ENCODE measurements at regions not wholly inside any gene's neighbourhood (a gene's known extent, or its start where the extent isn't known, plus 50 kb on each side); places are given as distances from the start of the nearest gene placed in this dataset.

DNA sequence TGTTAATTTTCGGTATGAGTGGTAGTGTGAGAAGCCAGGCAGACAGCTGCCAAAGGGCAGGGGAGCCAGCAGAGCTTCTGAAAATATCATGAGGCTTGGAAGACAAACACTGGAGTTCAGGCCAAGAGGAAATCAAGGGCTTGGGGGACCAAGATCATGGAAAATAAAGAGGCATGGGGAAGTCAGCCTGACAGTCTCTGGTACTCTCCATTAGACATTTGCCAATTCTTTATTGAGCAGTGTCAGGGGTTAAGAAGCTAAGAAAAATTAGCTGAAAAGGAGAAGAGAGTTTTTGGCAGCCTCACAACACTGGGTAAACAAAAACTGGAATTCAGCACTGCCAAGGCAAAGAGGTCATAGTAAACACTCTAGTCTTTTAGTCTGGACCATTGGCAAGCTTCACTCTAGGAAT lies 612.7 kb downstream of the EPHA4 start:
- no peak for DNase-seq

DNA sequence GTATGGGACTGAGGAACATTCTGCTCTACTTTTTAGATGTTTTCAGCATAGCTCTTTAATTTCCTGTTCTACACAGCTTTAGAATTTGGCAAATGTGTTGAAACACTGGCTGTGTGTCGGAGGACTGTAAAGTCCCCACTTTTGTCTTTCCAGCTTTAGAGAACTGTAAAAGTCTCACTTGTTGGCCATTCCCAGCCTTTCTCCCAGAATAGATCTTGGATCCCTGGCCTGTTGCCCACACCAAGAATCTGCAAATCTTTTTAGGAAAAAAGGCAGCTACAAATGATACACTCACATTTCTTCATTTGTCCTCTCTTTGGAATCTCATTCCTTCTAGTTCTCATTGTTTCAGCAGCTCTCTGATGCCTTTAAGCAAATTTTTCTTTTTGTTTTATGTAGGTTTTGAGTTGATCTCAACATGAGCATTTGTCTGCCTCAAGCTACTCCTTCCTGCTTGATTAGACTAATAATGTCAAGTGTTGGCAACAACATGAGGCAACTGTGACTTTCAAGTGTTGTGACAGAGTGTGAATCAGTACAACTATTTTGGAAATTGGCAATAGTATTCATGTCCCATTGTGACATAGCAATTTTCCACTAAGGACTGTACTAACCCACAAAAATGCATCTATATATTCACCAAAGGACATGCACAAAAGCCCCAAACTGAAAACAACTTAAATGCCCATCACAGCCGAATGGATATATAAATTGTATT lies 610.8 kb downstream of the EPHA4 start:
- DNase-seq: no peak

DNA sequence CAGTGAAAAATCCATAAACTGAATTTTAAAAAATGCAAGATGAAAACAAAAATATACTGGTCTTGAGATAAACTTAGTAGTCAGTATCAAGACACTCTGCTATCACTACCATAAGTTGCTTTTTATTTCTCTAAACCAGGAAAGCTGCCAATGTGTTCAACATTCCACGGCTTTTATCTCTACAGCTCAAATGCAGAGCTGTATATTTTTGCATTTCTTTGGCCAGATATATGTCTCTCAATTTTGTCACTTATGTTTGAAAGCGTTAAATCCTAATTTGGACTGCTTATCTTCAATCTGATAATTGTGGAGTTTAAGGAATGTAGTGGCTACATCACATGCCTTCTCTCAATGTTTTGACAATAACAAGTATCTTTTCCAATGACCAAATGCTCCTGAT lies 609.5 kb downstream of the EPHA4 start:
- no peak for DNase-seq

DNA sequence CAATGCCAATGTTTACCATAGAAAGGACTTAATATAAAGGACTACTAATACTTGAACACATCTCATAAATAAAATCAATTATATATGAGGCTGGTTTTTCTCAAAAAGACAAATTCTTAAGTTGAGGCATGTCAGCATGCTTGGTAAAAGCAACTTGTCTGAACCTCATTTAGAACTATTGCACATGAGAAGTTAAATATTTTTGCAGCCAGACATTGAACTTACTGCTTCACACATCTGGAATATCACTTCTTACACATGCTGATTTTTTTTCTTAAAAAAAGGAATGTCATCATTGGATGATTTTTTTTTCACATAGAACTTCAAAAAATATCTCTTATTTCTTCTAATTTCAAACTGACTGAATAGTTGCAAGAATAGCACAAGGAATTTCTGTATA lies 609.0 kb downstream of the EPHA4 start:
- no peak for DNase-seq

DNA sequence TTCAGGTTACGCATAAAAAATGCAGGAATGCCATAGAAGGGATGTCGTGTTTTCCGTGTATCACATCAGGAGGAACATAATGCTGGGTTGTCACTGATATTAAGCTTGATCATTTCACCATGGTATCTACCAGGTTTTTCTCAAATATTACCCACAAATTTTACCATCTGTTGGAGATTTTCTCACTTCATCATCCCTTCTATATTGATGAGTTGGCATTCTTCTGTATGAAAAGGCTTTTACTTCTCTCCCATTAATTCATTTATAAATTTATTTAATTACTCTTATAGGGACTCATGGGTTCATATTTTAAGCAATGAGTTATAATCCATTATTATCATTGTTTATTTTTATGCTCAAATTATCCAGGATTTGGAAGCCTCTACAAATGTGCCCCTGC lies 608.2 kb downstream of the EPHA4 start:
- DNase-seq: no peak

DNA sequence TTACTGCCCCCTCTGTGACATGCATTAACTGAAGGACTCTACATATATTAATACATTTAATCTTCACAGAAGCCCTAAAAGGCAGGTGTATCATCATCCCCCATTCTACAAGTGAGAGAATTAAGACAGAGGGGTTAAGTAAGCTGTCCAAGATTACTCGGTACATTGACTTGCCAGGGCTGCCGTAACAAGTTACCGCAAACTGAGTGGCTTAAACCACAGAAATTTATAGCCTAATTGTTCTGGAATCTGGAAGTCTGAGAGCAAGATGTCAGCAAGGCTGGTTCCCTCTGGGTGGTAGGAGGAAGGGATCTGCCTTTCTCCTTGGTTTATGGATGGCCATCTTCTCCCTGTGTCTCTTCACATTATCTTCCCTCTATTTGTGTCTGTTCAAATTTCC lies 605.5 kb downstream of the EPHA4 start:
- DNase-seq: no peak

DNA sequence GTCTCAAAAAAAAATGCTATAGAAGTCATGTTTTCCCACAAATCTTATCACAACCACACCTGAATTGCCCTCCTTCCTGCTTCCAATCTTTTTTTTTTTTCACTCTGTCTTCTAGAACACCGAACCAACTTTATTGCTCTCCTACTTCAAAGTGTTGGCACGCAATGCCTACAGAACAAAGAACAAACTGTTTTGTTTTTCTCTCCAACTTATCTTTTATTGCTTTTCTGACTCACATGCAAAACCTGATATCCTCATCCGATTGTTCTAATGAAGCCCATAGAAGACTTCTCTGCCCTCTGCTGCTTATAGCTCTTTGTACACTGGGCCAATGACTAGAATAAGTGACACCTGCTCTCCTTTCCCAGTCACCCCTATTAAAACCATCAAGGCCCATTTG lies 602.8 kb downstream of the EPHA4 start:
- no peak for DNase-seq

DNA sequence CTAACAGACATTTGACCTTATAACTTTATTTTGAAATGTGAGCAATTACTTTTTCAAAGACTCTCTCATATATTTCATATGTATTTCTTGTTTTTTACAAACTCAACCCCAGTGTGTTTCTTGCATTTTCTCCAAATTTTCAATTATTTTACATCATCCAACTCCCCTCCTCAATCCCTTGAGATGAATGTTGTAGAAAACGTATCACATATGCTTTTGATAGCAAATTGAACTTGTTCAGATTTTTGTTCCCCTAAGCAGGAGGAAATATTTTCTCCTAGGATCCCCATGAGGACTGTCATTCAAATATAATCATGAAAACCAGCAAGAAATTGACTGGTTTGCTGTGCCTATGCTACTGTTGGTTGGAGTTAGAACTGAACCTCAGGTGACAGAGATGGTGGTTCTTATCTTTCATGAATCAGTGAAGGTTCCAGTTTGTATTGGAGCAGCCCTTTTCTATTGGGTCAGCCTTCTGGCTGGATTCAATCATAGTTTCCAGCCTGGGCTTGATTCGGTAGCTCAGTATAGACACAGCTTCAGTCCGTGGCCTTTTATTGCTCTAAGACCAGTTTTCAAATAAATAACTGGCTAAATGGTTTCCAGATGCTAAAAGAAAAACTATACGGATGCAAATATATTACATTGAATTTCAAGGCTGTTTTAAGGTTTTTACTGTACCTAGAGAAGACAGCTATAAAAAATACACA lies 591.0 kb downstream of the EPHA4 start:
- no peak for DNase-seq

DNA sequence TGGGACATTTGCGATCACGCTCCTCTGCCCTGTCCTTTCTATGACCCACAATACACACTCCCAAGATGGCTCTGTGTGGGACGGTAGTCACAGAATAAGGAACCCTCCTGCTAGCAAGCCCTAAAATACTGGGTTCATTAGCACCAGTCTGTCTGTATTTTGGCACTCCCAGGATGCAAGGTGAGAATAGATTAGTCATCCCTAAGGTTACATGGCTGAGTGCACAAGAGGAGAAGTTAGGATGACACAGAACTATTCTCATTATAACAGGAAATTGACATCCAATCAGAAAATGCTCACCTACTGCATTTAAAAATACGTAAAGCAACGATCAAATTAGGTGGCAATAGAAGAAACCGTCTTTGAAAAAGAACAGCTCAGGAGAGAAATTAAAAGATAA lies 590.2 kb downstream of the EPHA4 start:
- DNase-seq: no peak

DNA sequence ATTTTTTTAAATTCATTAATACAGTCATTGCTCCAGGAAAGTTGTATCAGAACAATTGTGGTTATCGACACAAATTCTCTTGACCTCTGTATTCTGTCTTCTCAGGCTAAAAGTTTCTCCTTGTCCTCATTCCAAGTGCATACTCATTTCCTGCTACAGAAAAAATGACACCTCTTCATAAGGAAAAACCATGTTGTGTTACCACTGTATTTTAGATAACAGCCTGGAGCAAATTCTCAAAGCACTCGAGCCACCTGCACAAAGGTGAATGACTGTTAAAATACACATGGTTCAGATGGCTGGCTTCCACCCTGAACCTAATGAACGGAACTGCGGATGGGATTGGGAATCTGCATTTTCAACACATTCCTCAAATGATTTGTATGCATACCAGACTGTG lies 586.5 kb downstream of the EPHA4 start:
- DNase-seq: no peak

DNA sequence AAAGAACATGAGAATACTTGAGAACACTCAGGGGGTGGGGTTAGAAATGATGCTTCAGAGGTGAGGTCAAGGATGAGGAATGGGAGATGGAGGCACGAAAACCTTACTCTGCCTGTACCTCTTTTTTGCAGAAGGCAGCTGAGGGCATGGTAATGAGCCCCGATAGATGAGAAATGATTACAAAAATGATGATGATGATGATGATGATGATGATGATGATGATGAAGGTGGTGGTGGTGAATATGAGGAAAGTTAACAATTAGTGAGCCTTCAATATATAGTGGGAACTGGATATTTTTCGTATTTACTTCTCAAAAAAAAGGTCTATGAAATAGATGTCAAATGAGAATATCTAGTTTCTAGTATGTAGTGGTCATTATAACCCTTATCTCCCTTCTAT lies 584.3 kb downstream of the EPHA4 start:
- DNase-seq: no peak

DNA sequence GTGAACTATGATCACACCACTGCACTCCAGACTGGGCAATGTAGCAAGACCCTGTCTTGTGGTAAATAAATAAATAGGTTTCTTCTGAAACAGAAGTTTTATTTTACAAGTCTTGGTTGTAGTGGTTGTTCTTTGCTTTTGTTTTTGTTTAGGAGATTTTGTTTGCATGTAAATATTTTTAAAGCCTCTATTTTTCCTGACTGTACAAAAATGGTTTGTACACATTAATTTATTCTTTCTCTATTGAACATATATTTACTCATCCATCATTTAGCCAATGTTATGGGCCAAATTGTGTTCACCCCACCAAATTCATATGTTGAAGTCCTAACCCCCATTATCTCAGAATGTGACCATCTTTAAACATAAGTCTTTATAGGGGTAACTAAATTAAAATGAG lies 580.1 kb downstream of the EPHA4 start:
- no peak for DNase-seq

DNA sequence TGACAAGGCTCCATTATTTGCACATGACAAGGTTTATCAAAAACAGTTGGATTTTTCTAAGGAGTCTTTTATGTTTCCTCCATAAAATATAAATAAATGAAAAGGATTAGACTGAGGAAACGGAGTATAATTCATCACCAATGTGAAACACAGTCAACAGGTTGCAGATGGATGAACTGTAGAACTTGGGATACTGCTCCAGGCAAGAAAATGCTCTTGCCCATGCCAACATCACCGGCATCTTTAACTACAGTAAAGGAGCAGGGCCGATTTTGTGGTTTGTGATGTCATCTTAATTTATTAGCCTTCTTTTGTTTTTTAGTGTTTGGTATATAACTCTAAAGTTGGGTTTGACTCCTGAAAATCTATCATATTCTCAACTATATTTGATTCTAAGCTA lies 577.3 kb downstream of the EPHA4 start:
- DNase-seq: no peak

DNA sequence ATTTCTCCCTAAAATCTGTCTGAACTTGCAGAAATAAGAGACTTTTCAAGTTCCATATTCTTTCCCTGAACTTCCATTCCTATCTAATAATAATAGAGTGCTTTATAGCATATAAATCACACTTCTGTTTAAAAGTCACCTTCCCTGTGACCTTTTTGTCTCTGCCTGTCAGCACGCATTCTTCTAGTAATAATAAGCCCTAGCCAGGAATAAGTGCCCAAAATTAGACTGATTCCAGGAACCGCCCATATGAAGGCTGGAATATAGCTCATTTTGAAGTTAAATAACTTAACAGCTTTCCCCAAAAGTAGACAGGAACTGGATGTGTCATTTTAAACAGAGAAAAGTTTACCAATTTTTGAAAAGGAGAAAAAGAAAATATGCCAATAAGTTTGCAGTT lies 576.5 kb downstream of the EPHA4 start:
- DNase-seq: no peak

DNA sequence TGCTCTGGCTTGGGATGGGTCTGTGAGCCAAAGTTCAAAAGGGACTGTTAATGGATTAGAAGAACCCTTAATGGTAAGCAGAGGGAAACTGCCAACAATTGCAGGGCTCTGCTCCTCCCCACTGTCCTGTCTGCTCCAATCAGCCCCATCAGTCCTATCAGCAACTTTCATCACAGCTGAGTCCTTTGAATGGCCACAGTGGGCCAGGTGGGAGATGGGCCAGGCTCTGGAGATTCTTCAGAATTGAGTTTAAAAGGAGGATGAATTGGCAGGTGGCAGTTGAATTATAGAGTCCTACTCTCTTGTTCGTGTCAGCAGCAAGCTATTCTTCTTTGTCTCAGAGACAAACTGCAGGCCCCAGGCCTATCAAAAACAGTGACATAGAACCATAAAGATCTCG lies 573.9 kb downstream of the EPHA4 start:
- no peak for DNase-seq

DNA sequence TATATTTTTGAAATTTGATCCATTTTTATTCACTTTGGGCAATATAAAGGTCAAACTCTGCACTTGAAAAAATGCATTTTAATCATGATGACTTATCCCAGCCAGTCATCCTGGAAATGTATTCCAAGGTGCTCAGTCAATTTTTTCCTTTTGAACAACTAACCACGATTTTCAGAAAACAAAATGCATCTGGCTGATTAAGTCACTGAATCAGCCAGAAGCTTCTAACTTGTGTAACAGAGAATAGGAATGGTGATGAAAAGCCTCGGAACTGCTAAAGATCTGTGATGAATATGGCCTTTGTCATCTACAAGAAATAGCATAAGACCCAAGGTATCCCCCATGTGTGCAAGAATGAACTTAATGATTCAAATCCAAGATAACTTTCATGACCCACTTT lies 572.7 kb downstream of the EPHA4 start:
- no peak for DNase-seq

DNA sequence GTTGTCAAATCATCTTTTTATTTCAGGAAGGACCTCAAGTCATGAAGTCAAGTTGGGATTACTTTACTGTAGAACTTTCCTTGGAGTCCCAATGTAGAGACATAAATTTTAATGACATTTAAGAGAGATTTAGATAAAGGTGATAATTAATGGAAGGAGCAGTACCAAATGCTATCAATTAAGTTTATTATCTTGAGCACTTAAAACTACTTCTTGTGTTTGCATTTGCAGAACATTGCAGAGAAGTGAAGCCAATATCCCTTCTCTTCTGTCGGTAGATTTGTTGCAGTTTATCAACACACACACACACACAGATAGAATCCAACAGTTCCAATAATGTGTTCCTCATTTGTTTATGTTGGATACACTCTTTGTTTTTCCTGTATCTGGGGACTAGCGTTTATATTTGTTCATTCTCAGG lies 570.7 kb downstream of the EPHA4 start:
- DNase-seq: no peak

DNA sequence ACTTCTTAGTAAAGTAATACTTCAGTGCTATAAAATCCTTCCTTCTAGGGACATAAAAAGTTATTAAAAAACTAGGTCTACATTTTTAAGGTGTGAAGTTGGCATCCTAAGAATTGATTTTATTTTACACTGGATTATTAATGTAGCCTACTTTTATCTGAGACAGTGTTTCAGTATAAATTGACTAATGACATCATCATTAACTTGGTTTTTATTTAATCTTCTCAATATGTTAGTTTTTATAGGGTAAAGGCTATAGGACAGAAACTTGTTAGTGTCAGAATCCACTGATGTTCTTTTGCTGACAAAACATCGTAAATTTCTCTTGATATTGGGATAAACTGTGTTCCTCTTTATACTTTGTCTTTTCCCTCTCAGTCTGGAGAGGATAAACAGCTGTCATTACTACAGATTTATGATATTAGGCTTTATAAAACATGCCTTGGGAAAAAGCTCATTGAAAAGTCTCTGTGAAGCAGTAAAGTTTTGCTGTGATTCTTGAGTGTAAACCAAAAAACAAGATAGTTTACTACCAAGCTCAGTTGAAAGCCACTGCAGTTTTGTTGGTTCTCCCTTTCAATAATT lies 569.9 kb downstream of the EPHA4 start:
- DNase-seq: no peak

DNA sequence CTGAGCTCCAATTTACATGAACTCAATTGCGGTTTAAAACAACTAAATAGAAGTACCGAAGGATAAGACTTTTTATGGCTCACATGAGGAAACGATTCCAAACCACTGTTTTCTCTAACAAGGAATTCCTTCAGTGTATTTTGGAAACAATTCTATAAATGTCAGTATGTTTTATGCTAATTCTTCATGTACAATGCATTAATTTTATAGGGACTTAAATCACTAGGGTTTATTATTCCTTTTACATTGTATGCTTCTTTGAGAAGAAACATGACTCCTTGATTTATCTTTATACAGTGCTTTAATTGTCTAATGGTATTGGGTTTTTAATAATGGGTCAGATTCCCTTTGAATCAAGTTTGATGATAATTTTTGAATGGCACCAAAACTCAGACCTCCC lies 566.8 kb downstream of the EPHA4 start:
- no peak for DNase-seq

DNA sequence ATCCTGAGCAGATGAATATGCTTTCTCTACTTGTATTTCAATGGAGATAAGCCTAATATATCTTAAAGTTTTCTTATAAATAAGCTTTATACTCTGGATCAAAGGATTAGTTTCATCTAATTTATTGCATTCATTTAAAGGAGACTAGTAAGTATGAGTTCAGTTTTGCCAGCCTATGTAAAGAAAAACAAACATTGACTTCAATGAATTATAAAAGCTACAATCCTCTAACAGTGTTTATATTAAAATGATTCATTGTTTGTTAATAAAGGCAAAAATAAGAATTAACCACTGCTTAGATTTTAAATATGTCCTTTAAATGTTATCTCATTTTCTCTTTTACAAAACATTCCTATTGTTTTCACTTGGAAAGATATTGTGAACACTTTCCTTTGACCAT lies 566.0 kb downstream of the EPHA4 start:
- no peak for DNase-seq

DNA sequence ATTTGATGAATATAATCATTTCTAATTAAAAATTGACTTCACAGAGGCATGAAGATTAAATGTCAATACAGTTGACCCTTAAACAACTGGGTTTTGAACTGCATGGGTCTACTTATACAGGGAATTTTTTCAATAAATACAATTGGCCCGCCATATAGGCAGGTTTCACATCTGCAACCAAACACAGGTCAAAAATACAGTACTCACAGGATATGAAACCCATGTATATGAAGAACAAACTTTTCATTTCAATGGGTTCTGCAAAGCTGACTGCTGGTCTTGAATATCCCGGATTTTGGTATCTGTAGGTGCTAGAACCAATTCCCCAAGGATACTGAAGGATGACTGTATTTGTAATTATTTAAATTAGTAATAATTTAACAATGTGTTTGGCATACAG lies 555.6 kb downstream of the EPHA4 start:
- DNase-seq: no peak

DNA sequence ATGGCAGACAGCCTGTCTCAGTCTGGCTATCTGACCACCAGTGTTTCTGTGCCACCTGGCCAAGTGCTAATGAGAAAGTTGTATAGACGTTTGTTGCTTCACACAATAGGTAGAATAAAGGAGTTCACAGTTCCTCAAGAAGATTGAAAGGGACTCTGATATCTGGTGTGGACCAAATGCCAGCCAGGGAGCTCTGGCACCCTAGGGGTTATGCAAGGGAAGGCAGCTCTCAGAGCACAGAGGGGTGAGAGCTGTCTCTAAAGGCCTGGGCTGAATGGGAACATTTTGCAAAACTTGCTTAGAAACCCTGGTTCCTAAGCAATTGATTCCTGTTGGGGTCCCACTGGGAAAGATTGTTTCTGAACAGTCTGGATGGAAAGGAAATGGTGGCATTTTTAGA lies 553.8 kb downstream of the EPHA4 start:
- no peak for DNase-seq

DNA sequence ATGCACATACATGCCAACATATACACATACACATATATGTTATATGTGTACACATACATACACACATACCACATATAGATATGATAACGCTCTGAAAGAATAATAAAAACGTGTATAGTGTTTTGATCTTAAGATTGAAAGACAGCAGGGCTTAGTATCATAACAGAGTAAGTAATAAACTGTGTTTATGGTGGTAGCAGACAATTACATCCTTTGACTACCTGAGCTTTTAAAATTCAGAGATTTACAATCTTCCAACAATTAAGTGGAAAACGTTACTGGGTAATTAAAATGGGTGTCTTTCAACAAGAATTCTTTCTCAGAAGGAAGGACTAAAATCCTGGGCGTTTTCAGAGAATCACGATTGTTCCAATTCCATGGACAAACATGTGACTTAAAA lies 552.4 kb downstream of the EPHA4 start:
- DNase-seq: no peak

DNA sequence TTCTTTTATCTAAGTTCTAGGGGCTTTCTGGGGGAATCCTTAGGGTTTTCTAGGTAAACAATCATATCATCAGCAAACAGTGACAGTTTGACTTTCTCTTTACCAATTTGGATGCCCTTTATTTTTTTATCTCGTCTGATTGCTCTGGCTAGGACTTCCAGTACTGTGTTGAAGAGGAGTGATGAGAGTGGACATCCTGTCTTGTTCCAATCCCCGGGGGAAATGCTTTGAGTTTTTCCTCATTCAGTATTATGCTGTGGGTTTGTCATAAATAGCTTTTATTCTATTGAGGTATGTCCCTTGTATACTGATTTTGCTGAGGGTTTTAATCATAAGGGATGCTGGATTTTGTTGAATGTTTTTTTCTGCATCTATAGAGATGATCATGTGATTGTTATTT lies 549.5 kb downstream of the EPHA4 start:
- DNase-seq: no peak

DNA sequence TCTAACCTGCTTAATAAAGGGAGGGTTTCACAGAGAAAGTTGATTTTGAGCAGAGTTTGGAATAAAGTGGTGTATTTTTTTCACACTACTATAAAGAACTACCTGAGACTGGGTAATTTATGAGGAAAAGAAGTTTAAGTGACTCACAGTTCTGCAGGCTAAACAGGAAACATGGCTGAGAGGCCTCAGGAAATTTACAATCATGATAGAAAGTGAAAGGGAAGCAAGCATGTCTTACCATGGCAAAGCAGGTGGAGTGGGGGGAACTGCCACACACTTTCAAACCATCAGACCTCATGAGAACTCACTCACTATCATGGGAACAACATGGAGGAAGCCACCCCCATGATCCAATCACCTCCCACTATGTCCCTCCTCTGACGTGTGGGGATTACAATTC lies 546.7 kb downstream of the EPHA4 start:
- no peak for DNase-seq

Data from NCI-H187 treated with DMSO at 0.1 percent for 48 hours (cell line).